ENCODE measurements at regions not wholly inside any gene's neighbourhood (a gene's known extent, or its start where the extent isn't known, plus 50 kb on each side); places are given as distances from the start of the nearest gene placed in this dataset.

DNA sequence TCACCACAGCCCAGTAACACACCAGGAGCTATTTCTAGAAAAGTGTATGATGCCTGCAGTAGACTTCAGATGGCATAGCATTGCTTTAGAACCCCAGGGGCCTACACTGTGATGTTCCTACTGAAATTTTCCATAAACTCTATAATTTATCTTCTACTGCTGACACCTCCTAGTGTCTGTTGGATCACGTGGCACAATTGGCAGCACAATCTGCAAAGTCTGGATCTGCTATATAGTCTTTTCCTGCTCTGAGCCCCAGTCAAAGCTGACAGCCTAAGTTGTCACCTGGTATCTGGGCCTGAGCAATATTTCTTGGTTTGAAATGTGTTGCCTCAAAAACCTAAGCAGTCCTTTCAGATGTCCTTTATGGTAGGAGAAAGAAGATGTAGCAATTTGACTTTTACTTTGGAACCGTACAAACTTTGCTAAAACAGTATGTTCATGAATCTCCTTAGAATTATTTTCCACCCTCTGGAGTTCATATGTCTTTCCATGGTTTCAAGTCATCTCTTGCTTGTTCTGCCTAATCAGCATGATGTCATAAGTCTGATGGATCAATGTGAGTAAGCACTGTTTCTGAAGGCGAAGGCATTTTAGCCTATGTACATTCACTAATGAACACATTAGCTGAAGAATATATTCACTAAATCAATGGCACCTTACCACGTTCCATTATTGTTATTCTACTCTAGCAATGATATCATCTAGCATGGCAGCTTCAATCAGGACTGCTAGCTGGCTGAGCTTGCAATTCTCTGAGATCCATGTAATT is 536.5 kb upstream of the NBEA start:
- in situ Hi-C loops (cut with HindIII; ENCODE audit: low sequenced_read_pairs): no loop called here

GRCh38 chr13:34408640-34409039 is 533.4 kb upstream of the NBEA start:
- in situ Hi-C loops (cut with HindIII; ENCODE audit: low sequenced_read_pairs): no loop called here

DNA sequence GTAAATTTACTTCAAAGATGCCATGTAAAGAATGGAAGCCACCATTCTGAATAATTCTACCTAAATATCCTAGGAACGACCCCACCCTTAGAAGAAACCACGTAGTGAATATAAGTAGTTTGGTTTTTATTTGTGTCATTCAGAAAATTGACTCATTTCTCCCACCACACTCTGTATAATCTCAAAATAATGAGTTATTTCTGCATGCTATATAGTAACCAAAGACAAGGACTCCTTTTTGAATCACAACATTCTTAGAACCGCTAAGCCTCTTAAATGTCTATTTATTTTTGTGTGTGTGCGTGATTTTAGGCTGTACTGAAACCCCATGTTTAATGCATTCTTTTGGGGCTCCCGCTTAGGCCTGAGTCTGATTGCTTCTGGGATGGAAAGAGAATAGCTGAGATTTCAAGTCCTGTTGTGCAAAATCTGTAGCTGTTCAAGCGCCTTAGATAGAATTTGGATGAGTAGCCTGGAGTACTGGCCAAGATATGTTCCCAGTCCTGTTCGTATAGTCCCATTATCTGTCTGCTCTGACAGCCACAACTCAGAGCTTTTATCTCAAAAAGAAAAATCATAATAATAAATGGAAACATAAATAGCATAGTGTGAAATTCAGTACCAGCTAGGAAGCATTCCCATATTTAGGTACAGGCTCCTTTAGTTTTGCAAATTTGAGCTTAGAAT is 532.4 kb upstream of the NBEA start:
- in situ Hi-C loops (cut with HindIII; ENCODE audit: low sequenced_read_pairs): loop anchor here (10.0 kb wide), 1 partner anchor 55 kb away; no protein-coding TSS in a partner anchor

DNA sequence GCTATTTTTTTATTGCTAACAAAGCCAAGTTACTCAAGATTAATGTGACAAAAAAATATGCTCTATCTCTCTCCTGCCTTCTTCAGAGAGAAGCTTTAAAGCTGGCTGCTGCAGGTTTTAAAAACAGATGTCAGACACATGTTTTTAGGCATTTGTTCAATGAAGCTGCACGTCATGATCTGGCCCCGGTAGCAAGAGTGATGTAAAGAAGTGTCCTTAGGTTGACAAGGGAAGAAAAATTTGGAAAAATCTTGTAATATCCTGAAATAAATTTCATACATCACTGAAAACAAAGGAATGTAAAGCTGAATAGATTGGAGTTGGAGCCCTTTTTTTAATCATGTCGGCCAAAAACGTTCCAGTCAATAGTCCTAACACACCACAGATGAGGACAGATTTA is 531.4 kb upstream of the NBEA start:
- in situ Hi-C loops (cut with HindIII; ENCODE audit: low sequenced_read_pairs): loop anchor here (10.0 kb wide), 1 partner anchor 54 kb away; no protein-coding TSS in a partner anchor

GRCh38 chr13:34411177-34411576 is 530.9 kb upstream of the NBEA start:
- in situ Hi-C loops (cut with HindIII; ENCODE audit: low sequenced_read_pairs): loop anchor here (10.0 kb wide), 1 partner anchor 54 kb away; no protein-coding TSS in a partner anchor

DNA sequence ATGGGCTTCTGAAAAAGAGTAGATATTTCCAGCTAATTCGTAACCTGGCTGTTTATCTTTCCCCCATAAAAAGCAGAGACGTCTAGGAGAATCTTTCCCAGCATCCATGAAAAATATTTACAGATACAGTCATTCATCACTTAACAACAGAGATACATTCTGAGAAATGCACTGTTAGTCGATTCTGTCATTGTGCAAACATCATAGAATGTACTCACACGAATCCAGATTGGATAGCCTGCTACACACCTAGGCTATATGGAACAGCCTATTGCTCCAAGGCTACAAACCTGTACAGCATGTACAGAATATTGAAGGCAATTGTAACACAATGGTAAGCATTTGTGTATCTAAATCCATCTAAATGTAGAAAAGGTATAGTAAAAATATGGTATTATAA is 530.2 kb upstream of the NBEA start:
- in situ Hi-C loops (cut with HindIII; ENCODE audit: low sequenced_read_pairs): loop anchor here (10.0 kb wide), 1 partner anchor 53 kb away; no protein-coding TSS in a partner anchor

DNA sequence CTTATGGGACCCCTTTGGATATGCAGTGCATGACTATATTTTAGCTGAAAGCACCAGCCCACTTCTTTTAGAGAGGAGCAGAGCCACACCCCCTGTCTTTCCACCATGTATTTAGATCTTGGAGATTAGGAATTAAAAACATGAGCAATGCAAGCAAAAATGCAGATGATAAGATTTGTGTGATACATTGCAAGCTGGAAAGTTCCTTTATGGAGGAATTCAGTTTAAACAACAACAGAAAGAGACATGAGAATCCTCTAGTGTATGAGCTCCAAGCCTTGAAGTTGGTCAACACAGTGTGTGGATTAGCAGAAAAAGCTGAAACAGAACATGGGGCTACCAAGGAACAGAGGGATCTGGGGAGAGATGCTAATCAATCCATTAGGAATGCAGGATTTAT is 529.8 kb upstream of the NBEA start:
- in situ Hi-C loops (cut with HindIII; ENCODE audit: low sequenced_read_pairs): loop anchor here (10.0 kb wide), 1 partner anchor 53 kb away; no protein-coding TSS in a partner anchor

DNA sequence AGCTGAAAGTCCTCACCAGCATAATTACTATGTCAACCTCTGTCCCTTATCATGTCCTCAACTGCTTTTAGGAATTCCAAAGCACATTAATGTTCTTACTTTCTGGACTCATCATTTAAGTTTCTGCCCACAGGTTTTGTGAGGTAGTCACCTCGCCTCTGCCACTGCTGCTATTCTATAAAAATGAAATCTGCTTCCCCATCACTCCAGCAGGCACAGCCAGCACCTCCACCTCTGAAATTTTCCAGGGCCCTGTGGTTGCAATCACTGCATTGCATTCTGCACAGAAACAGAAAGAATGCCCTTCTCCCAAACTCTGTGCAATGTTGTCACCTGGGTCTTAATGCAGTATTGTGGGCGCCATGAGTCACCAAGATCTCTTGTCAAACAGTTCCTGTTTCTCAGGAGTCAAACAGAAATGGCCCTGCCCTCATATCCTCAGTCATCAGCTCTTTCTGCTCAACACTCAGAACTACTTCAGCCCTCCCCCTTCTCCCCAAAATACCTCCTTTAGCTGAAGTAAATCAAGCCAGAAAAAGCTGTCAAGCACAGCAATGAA is 529.2 kb upstream of the NBEA start:
- in situ Hi-C loops (cut with HindIII; ENCODE audit: low sequenced_read_pairs): loop anchor here (10.0 kb wide), 1 partner anchor 52 kb away; no protein-coding TSS in a partner anchor

GRCh38 chr13:34413538-34414210 is 528.4 kb upstream of the NBEA start:
- in situ Hi-C loops (cut with HindIII; ENCODE audit: low sequenced_read_pairs): loop anchor here (10.0 kb wide), 1 partner anchor 51 kb away; no protein-coding TSS in a partner anchor

DNA sequence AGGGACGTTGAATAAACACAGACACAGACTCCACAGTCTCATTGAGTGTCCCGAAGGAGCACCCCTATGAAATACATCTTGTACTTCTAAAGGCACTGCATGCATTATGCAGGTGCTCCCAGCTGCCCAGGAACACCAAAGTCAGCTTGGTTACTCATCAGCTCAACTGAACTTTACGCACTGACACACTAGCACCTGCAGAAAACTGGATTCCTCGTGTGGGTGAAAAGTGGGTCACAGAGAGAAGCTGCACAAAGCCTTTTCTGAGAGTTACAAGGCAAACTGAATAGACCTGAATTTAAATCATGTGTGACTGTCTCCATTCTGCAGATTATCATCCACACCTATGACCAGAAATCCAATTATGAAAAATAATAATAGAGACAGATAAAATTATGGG is 527.5 kb upstream of the NBEA start:
- in situ Hi-C loops (cut with HindIII; ENCODE audit: low sequenced_read_pairs): loop anchor here (10.0 kb wide), 1 partner anchor 50 kb away; no protein-coding TSS in a partner anchor

DNA sequence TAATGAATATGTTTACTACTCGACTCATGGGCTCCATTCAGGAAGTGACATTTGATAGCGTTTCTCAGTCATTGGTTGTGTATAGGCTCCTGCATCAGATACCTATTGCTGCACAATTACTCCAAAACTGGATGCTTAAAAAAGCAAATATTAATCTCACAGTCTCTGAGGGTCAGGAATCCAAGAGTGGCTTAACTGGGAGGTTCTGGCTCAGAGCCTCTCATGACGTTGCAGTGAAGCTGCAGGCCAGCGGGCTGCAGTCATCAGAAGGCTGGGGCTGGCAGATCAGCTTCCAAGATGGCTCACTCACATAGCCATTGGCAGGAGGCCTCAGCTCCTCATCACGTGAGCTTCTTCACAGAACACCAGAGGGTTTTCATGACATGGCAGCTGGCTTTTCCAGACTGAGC is 525.1 kb upstream of the NBEA start:
- in situ Hi-C loops (cut with HindIII; ENCODE audit: low sequenced_read_pairs): loop anchor here (10.0 kb wide), 1 partner anchor 48 kb away; no protein-coding TSS in a partner anchor

GRCh38 chr13:34417896-34418295 is 524.2 kb upstream of the NBEA start:
- in situ Hi-C loops (cut with HindIII; ENCODE audit: low sequenced_read_pairs): loop anchor here (10.0 kb wide), 1 partner anchor 47 kb away; no protein-coding TSS in a partner anchor

DNA sequence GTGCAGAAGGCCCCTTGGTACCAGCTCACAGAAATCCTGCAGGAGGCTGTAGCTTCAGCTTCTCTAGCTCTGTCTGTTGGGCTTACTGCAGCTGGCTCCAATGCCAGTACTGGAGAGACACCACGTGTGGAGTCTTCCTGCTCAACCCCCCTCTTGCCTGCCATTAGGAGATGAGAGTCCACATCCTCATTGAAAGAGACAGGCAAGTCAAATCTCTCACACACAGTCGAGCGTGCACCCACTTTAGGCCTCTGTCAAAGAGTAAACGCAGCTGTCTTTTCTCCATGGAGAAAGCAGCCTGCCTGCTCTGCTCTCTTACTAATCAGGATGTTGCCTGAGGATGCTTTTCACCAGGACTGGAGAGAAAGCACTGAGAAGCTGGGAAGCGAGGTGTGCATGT is 523.0 kb upstream of the NBEA start:
- in situ Hi-C loops (cut with HindIII; ENCODE audit: low sequenced_read_pairs): loop anchor here (10.0 kb wide), 1 partner anchor 46 kb away; no protein-coding TSS in a partner anchor

DNA sequence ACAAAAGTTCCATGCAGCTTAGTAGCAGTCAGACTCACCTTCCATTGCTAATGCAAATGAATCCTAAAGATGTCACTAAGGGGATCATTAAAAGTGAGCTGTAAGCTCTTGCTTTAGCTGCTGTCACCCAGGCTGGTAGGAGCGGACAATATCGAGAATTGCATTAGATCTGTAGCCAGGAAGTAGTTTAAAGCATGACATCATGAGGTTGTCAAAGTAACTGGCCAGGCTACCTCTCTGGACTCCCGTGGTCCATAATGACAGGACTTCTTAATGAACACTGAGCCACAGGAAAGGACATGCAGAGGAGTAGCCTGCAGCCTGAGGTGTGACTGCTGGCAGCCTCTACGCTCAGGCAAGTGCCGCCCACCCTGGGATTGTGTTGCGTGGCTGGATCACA is 522.3 kb upstream of the NBEA start:
- in situ Hi-C loops (cut with HindIII; ENCODE audit: low sequenced_read_pairs): loop anchor here (10.0 kb wide), 1 partner anchor 45 kb away; no protein-coding TSS in a partner anchor

GRCh38 chr13:34420702-34421346 is 521.2 kb upstream of the NBEA start:
- in situ Hi-C loops (cut with HindIII; ENCODE audit: low sequenced_read_pairs): no loop called here

- in situ Hi-C loops (cut with HindIII; ENCODE audit: low sequenced_read_pairs): no loop called here
Observed at GRCh38 chr13:34421347-34421719, 520.7 kb upstream of the NBEA start.

- in situ Hi-C loops (cut with HindIII; ENCODE audit: low sequenced_read_pairs): no loop called here
Observed at GRCh38 chr13:34421858-34422475, 520.1 kb upstream of the NBEA start.

DNA sequence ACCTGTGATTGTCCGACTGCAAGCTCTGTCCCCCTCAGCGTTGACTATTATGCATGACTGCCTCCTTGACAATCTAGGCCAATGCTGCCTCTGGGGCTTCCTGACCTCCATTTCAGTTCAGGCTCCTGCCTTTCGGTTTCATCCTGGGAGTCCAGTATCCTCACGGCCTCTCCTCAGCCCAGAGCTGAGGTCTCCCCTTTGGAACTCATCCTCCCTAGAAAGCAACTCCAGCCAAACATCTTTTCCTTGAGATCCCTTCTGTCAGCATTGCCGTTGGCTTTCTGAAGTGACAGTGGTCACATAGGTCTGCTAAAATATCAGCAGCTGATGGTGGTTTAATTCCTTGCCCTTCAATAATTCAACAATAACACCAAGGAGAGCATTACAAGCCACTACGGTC is 519.1 kb upstream of the NBEA start:
- in situ Hi-C loops (cut with HindIII; ENCODE audit: low sequenced_read_pairs): no loop called here

- in situ Hi-C loops (cut with HindIII; ENCODE audit: low sequenced_read_pairs): no loop called here
Observed at GRCh38 chr13:34425327-34425949, 516.6 kb upstream of the NBEA start.

All from endothelial cell of hepatic sinusoid (primary cell).